AG20443 (cell line): ENCODE measurements at regions not wholly inside any gene's neighbourhood (a gene's known extent, or its start where the extent isn't known, plus 50 kb on each side); places are given as distances from the start of the nearest gene placed in this dataset.
A peak's percentile ranks its signal among the peaks of the same experiment; 100 is the strongest.
"Not testable (repeated sequence)": the region's sequence is repeated elsewhere in the genome, so short reads cannot be mapped to it uniquely, and the experiment has no call there.

Experiments
- DNase-seq: peaks from one replicate; pipeline ENCODE4 v3.0.0; 2012; ENCODE audit warnings: low spot score, mixed read lengths

DNA sequence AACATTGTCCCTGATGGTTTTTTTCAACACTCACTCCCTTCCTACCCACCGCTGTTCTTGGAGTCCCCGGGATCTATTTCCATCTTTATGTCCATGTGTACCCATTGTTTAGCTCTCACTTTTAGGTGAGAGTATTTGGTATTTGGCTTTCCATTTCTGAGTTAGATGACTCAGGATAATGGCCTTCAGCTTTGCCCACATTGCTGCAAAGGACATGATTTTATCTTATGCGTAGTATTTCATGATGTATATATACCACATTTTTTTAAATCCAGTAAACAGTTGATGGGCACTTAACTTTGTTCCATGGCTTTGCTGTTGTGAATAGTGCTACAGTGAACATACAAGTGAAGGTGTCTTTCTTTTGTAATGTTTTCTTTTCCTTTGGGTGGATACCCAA lies 123.5 kb upstream of the KITLG start:
- DNase-seq = no peak

DNA sequence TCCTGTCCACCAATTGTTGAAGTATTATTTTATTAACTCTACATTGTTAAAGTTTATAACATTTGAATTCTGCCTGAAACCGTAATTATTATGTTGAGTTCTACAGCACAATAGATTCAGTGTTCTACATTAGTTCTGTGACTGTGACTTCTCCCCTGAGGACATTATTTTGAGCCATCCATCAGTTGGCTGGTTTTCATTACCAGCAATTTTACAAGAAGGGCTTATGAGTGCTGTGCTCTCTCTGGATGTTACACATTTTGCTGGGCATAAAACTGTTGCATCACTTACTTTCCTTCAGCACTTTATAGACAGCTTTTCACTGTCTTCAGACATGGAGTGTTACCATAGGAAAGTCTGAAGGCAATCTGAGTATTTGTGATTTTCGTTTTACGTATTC lies 118.2 kb upstream of the KITLG start:
- DNase-seq = no peak

DNA sequence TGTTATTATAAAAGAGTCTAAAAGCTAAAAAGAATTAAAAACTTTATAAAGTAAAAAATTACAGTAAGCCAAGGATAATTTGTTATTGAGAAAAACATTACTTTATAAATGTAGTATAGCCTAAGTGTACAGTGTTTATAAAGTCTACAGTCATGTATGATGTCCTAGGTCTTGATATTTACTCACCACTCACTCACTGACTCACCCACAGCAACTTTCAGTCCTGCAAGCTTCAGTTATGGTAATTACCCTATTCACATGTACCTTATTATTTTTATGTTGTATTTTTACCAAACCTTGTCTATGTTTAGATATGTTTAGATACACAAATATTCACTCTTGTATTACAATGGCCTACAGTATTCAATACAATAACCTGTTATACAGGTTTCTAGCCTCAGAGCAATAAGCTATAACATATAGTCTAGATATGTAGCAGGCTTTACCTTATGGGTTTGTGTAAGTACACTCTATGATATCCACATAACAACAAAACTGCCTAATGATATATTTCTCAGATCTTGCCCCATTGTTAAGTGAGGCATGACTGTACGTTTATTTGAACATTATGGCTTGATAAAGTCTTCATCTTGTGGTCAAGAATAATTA lies 113.7 kb upstream of the KITLG start:
- no peak for DNase-seq

DNA sequence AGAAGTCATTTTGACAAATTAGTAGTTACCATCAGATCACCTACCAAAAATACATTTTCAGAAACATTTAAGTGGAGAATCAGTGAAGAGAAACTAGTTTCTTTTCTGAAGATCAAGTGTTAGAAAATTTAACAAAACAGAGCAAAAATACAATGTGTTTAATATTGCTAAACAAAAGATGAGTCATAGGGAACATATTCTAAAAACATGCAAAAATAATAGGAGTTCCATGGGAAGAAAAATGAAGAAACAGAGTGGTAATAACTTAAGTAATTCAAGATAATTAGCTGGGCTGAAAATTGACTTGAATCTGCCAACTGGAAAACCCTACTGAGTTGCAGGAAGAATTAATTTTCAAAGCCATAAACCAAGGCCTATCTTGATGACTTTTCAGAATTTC lies 111.5 kb upstream of the KITLG start:
- DNase-seq = peak; percentile 11

DNA sequence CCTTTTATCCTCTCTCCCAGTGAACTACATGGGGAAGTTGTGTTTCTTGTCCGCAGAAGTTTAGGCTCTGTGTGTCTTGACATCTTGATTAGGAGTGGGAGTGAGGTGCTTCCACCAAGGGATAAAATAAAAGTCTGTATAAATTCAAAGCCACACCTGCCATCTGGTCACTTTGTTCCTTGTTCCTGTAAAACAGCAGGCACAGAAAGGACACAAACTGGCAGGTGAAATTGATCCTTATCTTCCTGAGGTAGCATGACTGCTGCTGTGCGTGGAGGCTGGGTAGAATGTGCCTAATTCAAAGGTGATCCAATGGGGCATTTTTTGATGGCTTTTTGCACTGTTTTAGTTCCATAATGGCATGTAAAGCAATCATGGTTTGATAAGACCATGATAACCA lies 104.3 kb upstream of the KITLG start:
- DNase-seq = no peak

DNA sequence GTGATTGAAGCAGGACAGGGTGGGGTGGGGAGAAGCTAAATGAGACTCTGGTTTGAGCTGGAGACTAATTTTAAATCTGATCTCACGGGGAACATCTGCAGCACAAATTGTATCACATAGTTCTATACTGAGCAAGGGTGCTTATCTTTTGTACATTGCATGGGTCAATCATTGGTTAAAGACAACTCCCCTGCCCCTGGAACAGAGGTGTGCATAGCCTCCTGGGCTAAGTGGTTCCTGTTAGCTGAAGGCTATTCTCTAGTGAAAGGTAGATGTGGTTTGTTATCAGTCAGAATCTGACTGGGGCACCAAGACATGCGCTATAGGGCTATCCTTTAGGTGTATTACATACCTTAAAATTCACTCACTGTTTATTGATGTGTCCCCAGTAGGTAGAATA lies 103.9 kb upstream of the KITLG start:
- DNase-seq = no peak

DNA sequence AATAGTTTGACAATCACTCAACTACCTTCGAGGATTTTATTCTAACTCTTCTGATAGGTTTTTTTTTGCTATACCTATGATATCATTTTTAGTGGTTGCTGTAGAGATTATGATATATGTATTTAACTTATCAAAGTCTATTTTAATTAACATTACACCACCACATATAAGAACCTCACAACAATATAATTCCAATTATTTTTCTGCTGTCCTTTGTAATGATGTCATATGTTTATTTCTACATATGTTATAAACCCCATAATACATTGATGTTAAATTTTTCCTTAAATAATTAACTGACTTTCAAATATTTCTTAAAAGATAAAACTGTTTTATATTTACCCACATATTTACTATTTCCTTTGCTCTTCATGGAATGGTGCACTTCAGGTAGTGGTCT lies 103.4 kb upstream of the KITLG start:
- no peak for DNase-seq

DNA sequence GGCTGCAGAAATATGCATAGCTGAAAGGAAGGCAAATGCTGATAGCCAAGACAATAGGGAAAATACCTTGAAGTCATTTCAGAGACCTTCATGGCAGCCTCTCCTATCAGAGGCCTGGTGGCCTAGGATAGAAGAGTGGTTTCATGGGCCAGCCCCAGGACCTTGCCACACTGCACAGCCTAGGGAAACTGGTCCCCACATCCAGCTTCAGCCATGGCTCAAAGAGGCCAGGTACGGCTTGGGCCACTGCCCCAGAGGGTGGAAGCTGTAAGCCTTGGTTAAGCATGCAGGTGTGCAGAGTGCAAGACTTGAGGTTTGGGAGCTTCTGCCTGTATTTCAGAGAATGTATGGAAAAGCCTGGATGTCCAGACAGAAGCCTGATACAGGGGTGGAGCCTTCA lies 101.0 kb upstream of the KITLG start:
- no peak for DNase-seq

DNA sequence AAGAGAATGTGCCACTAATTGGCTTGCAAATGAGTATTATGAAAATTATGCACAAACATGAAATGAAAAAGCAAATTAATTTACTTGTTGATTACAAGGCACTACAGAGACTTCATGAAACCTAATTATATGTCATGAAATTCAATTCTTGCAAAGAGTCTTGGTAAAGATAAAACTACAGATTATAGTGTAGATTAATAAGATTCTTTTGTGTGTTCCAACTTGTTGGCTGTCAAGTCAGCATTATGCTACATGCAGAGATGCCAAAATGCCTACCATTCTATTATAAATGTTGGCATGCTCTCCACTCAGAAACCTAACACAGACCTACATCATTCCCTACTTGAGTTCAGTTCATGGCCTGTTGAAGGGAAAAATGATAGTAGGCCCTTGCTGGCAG lies 97.2 kb upstream of the KITLG start:
- DNase-seq = no peak

DNA sequence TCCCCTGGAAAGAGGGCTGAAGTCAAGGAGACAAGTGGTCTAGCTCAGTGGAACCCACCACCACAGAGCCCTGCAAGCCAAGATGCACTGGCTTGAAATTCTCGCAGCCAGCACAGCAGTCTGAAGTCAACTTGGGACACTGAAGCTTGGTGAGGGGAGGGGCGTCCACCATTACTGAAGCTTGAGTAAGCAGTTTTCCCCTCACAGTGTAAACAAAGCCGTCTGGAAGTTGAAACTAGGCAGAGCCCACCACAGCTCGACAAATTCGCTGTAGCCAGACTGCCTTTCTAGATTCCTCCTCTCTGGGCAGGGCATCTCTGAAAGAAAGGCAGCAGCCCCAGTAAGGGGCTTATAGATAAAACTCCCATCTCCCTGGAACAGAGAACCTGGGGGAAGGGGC lies 87.3 kb upstream of the KITLG start:
- DNase-seq = not testable (repeated sequence)

DNA sequence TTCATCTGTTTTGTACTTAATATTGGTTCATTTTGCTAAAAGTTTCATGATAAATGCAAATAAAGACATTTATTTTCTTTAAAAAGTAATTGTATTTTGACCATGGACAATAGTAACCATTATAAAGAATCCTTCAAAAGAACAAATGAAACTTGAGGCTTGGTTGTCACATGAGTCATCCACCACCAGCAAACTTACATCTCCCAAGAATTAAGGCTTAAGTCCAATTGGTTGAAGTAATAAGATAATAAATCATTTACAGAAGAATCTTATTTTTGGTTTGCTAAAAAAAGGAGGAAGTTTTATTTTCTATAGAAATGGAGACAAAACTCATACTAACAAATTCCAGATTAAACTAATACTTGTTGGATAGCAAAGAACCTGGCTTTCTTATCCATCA lies 84.8 kb upstream of the KITLG start:
- DNase-seq = peak; percentile 10

DNA sequence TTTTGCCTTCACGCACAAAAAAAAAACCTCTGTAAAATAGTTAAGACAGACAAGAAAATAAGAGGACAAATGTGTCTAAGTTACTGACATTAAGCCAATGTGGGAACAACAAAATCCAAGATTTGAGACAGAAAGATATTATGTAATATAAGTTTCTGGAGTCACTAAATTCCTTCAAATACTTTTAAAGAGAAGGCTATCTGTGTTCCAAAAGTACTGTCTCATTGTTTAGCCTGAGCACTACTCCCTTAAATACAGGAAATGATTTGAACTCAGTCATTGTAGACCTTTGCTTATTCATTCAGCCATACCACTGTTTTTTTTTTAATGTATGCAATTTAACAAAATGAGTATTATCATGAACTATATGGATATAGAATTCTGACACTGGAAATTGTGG lies 82.7 kb upstream of the KITLG start:
- no peak for DNase-seq

DNA sequence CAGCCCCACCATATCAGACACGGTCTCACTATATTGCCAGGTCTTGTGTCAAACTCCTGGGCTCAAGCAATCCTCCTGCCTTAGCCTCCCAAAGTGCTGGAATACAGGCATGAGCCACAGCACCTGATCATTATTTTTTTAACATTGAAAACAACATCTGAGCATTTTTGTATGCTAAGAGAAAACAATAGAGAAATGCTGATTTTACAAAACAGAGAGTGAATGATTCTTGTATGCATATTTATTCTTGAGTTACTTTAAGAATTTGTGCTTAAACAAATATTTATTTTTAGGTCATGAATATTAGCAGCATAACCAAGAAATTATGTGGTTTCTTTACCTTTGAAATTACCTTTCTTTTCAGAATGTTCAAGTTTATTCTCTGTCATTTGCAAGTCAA lies 81.8 kb upstream of the KITLG start:
- DNase-seq = no peak

DNA sequence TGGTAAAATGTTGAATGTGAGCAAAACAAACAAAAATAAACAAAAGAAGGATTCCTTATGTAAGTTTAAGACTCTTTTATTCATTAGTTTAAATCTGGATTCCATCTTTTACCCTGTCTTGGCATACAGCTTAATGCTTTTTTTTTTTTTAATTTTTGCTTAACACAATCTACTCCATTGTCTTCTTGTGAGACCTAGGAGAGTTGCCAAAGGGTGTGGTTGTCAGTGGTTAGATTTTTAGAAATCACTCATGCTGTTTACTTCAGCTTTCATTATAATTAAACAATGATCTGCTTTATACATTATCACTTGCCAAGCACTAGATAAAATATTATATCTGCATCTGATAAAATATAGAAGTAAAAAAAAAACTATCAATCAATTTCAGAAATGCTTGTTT lies 77.7 kb upstream of the KITLG start:
- peak; percentile 14 for DNase-seq

DNA sequence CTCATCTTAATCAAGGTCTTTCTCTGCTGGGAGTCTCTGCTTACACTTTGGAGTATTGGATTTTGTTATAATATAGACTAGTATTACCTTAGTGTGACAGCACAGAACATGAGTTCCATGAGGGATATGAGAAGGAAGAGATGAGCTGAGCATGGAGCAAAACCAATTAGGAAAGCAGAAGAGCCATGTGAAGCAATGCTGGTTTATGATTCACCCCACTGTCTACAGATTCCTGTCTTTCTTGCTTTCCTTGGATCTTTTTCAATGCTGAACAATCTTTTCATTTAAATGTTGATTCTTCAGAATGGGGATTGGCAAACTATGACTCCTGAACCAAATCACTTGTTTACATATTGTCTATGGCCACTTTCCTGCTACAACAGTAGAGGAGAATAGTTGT lies 70.4 kb upstream of the KITLG start:
- DNase-seq = peak; percentile 60

DNA sequence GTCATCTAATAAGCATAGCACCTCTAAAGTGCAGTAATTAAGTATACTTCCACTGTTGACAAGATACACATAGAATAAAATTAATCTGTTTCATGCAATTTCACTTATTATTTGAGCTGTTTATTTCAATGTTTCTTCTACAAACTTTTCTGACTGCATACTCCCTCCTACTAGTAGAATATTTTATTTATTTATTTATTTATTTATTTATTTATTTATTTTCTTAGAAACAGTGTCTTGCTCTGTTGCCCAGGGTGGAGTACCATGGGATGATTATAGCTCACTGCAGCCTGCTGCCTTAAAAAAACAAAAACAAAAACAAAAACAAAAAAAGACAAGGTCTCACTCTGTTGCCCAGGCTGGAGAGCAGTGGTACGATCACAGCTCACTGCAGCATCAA lies 68.4 kb upstream of the KITLG start:
- DNase-seq = no peak

DNA sequence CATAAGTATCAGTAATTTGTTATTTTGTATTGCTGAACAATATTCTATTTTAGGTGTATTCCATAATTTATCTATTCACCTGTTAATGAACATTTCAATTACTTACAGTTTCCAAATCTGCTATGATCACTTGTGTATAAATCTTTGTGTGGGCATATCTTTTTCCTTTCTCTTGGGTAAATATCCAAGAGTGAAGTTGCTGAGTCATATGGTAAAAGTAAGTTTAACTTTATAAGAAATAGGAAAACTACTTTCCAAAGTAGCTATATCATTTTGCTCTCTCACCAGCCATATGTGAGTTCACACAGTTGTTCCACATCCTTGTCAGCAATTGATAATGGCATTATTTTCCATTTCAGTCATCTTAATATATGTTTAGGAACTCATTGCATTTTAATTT lies 66.6 kb upstream of the KITLG start:
- DNase-seq = no peak

DNA sequence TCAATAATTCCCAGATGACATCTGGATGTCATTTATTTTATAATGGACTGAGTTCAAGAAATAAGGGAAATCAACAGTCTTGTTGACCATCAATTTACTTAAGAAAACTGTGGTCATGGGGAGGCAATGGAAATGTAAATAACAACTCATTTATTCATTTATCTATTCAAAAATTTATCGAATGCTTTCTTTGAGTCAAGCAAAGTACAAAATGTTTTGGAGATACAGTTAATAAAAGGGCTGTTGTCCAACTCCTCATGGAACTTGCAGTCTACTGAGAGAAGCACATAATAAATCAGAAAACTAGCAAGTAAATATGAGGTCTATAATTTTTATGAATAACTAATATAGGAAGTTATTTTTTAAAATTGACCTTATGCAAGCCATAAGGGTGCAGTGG lies 65.5 kb upstream of the KITLG start:
- DNase-seq = no peak

DNA sequence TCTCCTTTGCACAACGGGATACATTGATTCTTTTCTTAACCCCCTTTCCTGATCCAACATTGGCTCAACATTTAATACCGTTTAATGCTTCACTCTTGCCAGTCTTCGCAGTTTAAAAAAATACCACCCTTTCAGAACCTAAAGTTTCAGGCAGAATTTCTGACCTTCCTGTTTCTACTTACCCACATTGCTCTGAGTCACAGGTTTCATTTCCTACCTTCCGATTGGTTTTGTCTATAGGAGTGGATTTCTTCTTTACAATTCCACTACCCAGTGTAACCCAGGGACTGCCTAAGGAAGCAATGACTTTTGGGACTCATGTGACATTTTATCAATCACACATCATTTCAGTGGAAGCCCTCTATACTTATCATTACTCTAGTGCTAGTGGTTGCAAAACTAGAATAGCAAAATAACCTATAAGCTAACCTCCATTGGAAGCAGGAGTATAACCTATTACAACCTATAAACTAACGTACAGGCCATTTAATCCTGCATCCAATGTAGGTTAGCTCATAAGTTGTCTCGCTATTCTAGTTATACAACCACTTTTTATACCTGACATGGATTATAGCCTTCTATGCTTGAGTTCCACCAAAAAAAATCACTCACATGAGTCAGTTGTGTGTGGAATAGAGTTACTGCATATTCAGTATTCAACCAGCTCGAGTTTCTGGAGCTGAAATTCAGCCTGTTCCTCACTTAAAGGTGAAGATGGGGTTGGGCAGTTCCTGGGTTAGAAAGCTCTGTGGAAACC lies 64.9 kb upstream of the KITLG start:
- DNase-seq = no peak

DNA sequence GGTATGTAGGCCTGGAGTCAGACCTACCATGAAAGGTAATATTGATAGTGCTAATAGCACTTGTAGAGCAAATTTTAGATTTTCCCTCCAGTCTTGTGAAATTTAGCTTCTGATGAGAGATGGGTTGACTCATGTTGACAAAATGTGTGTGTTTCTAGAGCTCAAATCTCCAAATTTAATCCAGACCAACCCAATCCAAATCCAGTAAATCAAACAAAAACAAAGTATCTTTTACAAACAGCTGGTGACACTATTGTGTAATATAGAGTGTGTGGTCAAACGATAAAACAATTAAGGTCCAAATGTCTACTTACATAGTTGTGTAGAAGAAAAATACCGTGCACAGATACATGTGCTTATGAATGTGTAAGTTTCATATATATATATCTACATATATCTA lies 63.4 kb upstream of the KITLG start:
- peak; percentile 44 for DNase-seq

DNA sequence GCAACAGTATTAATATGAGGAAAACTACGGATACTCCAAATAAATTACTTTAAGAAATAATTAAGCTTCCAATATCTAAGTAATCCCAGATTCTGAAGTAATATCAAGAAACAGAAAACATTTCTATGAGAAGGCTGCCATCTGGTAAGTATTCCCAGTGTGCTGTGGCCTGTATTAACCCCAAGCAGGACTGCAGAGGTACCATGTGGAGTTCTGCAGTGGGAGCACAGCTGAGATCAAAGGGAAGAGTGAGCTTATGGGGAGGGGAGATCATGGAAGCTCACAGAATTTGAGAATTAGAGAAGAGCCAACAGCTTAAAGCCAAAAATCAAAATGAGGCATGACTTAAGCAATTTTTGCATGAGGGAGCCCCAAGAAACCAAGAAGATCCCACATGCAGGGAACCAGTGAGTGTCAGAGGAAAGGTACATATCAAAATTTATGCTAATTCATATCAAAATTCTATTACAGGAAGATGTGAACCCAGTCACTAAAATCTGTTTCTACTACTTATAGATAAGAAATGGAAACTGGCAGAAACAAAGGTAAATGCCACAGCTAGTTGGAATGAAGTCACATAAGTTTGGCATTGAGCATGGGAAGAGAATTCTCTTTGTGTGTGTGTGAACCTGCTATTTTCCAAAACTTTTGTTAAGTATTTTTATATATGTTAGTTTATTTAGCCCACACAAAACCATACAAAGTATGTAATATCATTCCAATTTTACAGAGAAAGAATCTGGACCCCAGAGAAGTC lies 62.6 kb upstream of the KITLG start:
- no peak for DNase-seq

DNA sequence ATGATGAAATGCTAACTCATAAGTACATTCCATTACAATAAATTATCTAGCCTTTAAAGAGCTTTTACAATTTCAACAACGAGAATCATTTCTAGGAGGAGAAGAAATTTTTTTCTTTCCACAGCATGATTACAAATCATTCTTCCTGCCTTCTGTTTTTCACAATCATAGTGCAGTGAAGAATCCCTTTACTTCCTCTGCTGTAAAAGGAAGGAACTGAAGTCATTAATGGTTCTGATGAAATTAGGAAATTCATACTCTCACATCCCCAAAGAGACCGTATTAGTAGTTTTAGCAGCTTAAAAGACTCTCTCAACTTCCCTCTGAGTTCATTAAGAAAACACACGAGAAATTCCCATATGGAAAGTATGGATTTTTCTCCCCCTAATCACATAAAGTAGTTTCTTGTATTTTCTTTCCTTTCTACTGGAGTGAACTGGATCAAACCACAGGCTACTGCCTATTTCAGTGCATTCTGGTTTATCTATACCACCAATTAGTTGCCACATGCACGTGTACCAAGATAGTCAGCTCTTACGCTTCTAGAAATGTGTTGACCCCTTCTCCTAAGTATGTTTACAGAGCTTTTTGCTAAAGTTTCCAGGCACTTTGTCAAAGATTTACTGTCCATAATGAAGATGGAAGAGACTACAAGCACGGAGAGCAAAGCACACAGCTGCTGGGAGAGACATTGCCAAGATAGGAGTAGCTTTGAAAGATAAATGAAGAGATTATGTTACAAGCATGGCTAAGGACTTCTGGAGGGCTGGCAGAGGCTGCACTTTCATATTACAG lies 58.9 kb upstream of the KITLG start:
- DNase-seq = peak; percentile 20

DNA sequence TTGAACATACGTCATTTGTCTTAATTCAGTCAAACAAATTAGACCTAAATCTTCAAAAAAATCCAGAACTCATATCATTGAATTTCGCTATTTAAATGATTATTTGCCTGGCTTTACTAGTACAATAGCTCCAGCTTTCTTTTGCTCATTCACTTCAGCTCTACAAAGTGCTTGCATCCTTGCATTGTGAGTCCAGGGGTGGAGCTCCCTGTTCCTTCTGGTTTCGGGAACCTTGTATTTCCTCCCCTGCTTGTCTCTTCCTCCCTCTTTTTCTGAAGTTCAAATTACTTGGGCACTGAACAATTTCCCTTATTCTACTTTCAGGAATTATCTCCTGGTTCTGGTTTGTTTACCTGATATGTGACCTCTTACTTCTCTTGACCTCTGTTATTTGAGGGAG lies 58.1 kb upstream of the KITLG start:
- DNase-seq = no peak
